HG02759 (cell line): ENCODE measurements at regions not wholly inside any gene's neighbourhood (a gene's known extent, or its start where the extent isn't known, plus 50 kb on each side); places are given as distances from the start of the nearest gene placed in this dataset.

Source experiments
- ATAC-seq: cut with Tn5 transposase; IDR thresholded peaks from one replicate; pipeline ENCODE4 v1.9.1; 2021; ENCODE audit warnings: mild to moderate bottlenecking, moderate library complexity; ENCODE audit not compliant: unreplicated experiment

DNA sequence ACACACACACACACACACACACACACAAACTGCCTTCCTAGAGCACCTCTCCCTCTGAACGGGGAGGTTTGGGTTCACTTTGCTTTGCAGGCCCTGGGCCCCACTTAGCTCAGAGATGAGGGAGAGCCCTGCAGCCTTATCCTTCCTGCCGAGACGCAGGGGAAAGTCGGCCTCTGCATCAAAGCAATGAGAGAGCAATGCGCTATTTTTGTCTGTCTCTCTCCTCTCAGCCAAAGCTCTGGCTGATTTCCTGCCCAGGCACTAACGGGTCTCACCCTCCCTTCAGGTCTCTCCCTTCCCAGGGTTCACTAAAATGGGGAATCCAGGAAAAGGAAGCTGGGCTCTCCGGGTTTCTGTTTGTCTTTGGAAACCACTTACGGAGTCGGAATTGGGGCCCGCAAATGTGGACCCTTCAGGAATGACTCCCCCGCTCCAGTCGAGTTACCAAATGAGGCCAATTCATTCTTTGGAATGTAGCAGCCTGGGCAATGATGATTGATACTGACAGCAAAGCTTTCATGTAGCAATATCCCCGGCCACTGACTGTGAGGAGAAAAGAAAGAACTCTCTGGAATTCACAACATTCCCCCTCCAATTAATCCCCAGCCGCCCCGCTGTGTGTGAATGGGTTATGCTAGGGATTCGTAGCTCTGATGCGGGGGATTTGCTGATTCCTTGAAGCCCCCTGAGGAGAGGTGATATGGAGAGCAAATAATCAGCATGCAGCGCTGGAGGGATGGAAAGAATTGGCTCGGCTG is 61.5 kb upstream of the WLS start:
- no peak for ATAC-seq

DNA sequence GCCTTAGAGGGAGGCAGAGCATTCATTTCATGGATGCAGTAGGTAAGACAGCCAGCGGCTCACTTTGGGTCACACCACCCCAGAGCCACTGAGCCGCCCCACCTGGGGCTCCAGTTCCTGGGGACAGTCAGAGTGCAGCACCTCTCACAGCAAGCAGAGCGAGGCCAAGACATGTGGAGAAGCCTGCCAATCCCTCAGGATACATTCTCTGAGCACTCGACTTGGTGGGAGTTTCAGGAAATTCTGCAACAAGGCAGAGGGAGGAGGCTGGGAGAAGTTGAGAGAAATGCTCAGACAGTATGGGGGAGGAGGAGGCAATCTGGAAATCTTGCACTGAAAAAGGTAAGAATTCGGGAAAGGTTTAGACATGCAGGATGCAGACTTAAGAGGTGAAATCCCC is 60.8 kb upstream of the WLS start:
- ATAC-seq: no peak

DNA sequence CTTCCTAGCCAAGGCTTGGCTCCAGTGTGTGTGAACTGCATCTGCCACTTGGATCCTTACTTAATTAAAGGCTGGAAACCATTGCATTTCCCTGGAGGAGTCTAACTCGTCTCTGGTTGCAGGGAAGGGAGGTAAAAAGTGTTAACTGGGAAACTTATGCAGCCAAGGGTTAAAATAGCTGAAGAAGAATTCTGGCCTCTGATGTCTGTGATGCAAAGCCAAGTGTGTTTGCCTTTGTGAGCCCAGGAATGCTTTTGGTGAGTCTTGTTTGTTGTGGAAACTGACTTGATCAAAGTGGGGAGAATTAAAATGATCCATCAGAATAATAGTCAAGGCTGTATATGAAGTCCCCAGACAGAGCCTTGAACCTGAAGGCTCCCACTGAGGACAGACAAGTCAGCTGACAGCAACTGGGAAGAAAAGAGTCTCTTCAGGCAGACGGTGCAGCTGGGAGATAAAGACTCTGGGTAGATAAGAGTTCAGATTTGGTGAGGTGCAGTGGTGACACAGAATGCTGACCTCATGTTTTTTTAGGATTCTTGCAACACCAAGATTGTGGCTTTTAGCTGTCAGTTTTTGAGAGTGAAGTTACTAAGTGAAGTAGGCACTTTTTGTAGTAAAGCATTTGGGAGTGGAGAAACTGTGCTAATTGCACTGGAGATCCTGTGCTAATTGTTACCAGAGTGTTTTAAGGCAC is 59.5 kb upstream of the WLS start:
- ATAC-seq: no peak

DNA sequence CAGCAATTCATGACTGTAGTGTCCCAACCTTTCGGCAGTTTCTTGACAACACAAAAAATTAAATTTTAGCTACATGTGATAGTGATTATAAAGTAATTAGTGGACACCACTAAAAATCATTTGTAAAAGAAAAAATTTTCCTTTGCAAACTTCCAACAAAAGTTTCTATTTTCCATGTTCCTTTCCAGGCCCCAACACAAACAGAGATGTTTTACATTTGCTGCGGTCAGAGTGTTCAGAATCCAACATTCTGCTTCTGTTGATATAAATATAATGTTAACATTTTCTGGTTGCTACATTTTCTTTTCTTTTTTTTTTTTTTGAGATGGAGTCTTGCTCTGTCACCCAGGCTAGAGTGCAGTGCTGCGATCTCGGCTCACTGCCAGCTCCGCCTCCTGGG is 54.9 kb upstream of the WLS start:
- no peak for ATAC-seq

DNA sequence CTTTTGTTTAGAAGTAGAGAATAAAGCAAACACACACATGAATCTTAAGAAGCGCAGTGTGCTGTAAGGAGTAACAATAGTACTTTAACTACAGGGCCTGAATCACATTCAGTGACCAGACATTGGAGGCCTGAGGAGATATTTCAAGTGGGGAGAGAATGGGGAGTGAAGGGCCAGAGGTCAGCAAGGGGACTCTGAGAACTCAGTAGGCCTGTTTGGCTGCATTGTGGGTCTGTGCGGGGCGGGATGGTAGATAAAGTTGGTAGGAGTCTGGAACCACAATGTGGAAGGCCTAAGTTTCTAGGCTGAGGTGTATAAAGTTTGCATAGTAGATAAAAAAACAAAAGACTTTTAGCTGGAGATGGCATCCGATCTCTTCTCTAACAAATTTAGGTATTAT is 52.7 kb upstream of the WLS start:
- ATAC-seq: no peak

DNA sequence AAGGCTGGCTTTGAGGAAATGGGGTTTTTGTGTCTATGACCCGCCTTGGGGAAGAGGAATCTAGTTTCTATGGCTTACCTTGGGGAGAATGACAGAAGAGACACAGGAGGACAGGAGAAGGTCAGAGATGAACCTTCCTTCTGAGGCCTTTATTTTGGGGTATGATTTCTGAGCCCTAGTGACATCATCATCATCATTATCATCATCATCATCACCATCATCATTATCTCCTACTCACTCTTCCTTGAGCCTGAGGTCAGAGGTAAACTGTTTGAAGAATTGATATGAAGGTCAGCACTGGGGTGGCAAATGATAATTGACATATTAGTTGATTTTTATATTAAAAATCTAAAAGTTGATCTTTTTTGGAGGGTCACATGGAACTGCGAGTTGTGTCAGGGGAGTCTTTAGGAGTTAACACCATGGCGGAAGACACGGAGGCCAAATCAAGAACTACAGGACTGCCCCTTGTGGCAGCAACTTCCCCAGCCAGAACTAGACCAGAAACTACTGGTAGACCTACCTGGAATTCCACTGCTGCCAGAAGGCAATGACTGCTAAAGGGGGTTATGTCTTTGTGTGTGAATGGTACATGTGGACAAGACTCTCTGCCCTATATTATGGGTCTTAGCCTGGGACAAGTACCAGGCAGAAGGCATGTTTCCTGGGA is 49.8 kb upstream of the WLS start:
- no peak for ATAC-seq
